HG03575 (cell line): ENCODE measurements at regions not wholly inside any gene's neighbourhood (a gene's known extent, or its start where the extent isn't known, plus 50 kb on each side); places are given as distances from the start of the nearest gene placed in this dataset.

Experiments used
- ATAC-seq: cut with Tn5 transposase; IDR thresholded peaks from one replicate; pipeline ENCODE4 v1.9.1; 2021; ENCODE audit not compliant: unreplicated experiment, insufficient number of reproducible peaks, low FRiP score; ENCODE audit errors: extremely low read depth

DNA sequence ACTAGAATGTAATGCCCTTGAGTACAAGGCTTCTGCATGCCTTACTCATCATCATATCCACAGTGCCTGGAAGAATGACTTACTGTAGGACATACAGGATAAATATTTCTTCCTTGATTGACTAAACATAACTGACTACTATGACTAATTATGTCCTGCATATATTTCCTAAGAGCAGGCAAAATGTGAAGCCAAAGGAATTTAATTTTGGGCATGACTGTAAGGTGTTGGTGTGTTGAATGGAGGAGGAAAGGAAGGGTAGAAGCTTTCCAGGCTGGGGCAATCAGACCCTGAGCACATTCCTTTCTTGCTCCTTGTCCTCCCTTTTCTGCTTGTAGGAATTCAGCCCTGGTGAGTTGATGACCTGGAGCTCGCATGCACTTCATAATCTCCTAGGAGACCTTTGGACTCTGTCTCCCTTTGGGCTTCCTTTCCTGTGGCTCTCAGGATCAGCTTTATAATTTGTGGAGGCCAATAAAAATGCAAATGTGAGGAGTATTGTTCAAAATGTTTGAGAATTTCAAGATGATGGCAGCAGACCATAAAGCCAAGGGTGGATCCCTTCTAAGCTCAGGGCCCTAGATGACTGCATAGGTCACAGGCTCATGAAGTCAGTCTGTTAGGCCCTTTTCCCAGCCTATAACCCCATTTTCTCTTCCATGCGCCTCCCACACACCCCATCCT lies 174.0 kb downstream of the HMHB1 start:
- no peak for ATAC-seq

DNA sequence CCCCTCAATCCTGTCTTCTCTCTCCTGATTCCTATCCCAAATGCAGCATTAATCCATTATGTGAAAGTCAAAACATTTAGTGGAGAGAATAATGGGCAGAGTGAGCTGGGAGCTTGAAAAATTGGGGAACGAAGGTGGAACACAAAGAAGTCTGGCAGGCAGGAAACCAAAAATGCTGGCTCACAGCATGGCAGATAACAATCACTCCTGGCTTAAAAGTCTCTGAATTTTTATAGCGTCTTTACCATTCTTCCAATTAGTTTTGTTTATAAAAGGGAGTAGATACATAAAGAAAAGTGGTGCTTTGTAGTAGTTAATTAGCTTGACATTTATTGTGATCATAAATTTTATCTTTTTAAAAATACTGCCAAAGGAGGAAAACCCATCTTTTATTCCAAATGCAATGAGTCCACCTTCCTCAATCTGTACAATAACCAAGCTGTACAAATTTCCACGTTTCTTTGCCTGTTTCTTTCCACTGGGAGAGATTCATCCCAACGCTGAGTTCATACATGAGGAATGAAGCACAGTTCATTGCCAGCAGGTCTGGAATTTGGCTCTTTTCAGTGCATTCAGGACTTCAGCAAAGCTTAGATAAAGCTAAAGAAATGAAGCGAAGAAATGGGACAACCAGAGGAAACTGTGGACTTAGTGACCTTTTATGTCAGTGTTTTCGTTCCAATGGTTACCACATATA lies 174.7 kb downstream of the HMHB1 start:
- no peak for ATAC-seq

DNA sequence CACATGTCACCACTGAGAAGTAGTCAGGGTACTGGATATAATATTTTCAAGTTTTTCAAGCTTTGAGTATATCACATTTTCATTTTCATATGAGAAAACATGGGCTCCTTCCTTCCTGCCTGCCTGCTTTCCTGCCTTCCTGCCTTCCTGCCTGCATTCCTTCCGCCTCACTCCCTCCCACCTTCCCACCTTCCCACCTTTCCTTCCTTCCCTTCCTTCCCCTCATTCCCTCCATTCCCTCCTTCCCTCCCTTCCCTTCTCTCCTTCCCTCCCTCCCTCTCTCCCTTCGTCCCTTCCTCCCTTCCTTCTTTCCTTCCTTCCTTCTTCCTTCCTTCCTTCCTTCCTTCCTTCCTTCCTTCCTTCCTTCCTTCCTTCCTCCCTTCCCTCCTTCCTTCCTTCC lies 175.3 kb downstream of the HMHB1 start:
- no peak for ATAC-seq

DNA sequence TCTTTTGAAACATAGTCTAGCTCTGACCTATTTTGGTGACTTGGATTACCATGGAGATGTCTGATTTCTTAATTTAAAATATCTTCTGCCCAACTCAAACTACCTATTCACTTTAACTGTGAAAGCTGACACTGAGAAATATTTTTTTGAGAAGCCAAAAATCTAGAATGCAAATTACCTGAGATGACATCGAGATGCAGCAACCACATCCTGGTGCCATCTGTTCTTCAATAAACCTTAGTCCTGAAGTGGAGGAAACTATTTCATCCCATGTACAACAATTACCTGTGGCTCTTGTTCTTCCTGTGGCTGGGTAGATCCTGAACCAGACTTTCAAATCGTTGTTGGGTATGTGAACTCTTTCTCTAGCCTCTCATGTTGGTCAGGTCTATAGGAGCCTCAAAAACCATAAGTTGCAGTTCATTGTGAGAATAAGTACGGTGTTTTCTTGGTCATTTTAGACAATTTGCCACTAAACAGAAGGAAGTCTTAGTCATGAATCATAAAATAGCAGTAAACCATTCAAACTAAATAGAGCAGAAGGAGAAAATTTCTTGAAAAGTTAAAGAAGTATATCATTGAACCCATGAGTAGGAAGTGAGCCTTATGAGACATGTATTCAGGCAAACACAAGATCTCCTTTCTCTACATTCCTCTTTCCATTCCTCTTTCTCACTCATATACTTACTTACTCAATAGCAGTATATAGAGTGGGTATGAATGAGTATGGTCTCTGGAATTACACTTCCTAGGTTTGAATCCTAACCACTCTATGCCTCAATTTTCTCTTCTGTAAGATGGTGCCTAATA lies 176.0 kb downstream of the HMHB1 start:
- no peak for ATAC-seq

DNA sequence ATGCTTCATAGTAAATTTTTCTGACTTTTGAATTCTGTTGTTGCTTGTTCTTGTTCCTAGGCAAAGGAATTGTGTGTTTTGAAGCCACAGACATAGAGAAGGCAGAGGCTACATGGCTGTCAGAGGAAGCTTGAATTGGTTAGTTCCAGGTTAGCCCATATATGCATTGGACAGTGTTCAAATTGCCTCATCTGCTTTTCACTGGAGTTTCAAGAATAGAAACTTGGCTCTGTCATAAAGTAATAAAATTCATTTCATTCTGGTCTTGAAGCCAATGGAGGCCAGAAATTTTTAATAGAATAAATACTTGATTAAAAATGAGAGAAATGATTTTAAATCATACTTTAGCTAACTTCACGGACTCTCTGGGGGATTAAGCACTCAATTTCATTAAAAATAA lies 178.0 kb downstream of the YIPF5 start:
- no peak for ATAC-seq

DNA sequence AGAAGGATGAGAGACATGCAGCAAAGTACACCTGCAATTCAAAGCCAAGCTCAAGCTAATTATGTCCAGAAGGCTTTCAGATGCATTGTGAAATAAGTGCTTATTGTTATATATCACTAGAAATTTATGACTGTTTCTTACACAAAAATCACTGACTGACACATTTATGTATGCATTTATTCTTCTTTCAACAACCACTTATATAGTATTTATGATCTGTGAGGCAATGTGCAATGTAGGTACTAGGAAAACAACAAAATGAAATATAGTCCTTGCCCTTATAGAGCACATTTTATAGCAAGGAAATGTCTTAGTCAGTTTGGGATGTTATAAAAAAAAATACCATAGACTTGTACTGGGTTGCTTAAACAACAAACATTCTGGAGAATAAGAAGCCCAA lies 167.6 kb downstream of the YIPF5 start:
- ATAC-seq = no peak

DNA sequence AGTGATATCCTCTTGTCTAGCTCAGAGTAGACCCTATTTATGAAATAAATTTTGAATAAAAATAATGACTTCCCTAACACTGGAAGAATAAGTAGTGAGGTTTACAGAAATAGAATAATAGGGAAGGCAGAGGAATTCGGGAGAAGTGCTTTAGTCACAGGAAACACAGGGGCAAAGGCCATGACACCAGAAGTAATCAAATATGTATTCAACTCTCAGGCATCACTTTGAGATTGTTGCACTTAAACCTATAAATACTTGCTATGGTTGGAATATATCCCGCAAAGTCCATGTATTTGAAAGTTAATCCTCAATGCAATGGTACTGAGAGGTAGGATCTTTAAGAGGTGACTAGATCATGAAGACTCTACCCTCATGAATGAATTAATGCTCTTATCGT lies 166.8 kb downstream of the YIPF5 start:
- ATAC-seq = no peak

DNA sequence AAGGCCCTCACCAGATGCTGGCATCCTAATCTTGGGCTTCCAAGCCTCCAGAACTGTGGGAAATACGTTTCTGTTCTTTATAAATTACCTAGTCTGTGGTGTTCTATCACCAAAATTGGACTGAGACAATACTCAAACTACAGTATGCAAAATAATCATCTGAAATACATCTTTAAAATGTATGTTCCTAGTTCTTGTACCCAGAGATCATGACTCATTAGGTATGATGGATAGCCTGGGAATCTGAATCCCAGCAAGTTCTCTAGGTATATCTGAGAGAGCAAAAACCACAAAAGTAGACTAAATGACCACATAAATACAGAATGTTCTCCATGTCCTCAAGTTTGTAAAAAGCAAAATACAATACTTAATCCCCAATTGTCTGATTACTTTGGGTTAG lies 166.3 kb downstream of the YIPF5 start:
- ATAC-seq = no peak

DNA sequence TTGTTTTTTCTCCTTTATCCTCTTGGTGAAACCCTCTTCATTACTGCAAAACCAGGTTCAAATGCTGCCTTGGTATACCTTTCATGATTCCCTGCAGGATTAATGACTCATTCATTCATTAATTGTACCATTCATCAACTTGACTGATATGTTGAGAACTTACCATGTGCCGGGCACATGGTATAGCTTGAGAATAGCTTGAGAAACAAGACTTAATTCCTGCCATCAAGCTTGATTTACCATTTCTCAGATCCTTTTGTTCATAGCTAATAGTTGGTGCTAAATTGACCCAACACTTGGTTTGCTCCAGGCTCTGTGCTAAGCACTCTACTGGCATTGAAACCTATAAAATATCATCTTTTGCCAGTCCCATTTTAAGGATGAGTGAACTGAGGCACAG lies 165.7 kb downstream of the YIPF5 start:
- ATAC-seq = no peak

DNA sequence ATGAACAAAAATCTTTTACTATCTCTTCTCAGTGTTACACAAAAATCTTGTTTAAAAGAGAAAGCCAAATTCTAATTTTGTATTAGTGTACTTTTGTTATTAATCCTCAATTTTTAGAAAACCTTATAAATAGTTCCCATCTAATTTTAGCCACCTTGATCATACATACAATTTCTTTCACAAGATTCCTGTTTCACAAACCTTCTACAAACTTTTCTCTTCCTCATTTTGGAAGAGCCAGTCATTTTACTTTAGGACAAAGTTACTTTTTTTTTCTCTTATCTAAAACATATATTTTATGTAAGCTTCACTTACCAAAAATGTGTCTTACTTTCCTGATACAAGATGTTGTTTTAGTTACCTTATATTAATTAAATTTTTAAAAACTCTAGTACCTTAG lies 161.3 kb downstream of the YIPF5 start:
- ATAC-seq = no peak

DNA sequence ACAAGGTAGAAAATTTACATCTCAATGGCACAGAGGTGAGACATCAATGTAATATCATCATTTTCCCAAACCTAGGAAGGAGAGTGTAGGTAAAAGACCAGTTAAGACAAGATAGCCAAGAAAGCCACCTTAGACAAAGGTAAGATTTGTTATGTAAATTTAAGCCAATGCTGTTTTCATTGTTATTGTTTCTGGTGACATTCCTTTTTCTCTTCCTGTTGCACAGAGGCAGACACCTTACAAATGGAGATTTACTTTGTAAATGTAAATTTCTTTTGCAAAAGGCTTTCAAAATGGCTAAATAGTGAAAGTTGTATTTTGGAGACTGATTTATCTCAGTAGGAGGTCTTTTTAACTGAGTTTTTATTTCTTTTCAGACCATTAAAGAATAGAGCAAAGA lies 159.1 kb downstream of the YIPF5 start:
- ATAC-seq = no peak

DNA sequence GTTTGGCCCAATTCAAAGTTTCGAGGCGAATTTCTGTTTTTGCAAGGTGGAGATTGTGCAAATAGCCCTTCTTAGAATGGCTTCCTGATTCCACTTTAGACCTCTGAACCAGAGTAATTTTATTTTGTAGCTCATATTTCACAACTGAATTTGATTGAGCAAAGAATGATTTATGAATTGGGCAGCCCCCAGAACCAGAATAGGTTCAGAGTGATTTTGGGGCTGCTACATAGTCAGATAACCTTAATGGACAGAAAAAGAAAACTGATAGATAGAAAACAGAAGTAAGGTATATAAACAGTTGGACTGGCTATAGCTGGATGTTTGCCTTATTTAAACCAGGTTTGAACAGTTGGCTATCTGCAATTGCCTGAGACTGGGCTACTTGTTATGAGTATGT lies 156.6 kb downstream of the YIPF5 start:
- no peak for ATAC-seq

DNA sequence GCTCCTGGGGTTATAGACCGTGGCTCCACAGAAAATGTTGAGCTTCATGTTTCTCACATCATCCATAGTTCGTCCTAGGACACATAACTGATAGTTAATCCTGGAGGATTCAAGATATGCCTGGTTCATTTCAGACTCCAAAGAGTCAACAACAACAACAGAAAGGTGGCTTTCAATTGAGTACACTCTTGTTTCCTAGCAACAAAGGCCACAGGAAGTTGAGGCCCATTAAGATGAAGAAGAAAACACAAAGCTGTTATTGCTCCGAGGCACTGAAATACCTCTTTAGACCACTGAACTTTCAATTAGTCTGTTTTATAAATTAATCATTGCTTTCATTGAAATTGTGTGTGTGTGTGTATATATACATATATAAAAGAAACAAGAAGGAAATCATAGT lies 154.5 kb downstream of the YIPF5 start:
- ATAC-seq = no peak

DNA sequence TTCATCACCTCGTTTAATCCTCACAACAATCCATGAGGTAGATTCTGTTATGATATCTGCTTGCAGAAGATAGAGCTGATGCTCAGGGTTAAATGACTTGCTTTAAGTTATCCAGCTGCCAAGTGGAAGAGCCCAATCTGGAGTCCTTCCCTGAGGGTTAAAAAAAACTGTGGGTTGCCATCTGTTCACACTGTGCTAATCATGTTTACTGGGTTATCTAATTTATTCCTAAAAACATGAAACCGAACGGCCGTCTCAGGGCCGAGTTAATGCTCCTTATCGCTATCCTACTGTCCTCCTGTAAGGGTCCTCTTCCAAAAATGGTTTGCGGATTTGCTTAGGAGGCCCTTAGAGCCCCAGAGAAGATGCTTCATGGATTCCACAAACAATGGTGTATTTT lies 153.3 kb downstream of the YIPF5 start:
- no peak for ATAC-seq

DNA sequence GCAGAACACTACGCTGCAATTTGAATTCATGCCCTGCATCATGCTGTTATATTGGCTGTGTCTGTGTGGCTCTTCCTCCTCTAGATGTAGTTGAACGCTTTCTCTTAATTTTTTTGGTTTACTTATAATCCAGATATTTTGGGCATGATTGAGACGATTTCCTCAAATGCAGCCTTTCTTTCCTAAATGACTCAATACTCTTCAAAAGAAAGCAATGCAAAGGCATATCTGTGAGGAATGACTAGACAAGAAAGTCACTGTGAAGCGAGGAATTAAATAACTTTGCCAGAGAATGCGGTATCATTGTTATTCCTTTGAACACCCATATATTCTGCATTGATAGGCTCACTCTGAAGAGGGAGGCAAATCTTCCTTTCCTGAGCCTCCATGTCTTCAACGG lies 152.8 kb downstream of the YIPF5 start:
- ATAC-seq = no peak

DNA sequence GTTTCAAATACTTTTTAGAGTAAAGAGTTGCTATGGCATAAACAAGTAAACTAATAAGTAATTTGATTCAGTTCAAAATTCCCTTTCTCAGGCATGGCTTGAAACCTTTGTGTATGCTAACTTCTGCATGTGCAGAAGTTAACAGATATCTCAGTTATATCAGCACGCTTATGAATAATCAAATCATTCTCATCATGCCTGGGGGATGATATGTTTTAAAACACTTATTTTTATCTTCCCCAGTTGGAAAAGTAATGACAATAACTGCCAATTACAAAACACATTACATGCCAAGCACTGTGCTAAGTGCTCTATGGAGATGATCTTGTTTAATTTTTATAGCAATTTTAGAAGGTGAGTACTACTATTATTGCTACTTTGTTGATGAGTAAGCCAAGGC lies 146.4 kb downstream of the YIPF5 start:
- no peak for ATAC-seq

DNA sequence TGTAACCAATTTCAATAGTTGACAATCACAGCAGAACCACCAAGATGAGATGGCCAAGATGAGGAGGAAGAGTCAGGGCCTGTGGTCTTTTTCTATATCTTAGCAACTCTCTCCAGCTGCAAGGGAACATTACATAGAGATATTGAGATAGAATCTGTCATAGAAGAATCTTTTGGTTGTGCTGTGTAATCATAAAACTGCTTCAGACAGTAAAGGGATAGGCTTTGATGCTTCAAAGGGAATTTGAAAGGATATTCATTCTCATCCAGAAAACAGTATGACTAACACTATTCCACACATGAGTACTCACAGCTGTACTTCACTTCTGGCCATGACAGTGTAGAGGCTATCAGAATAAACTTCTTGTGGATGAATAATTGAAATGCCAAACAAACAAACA lies 145.9 kb downstream of the YIPF5 start:
- no peak for ATAC-seq

DNA sequence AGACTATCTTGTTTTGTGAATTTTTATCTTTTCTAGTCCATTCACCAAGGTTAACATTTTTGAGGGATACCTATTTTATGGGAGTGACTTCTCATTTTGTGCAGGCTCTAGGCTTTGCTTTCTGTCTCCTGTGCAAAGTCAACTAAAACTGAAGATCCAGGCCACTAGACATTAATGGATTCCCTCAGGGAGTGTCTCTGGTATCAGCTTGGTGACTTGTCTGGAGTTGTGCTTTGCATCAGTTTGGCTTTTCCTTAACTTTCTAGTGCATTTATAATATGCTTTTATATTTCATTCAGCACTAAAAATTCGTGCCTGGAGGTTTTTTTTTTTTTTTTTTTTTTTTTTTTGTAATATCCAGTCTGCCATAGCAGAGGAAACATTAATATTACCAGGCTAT lies 144.2 kb downstream of the YIPF5 start:
- no peak for ATAC-seq

DNA sequence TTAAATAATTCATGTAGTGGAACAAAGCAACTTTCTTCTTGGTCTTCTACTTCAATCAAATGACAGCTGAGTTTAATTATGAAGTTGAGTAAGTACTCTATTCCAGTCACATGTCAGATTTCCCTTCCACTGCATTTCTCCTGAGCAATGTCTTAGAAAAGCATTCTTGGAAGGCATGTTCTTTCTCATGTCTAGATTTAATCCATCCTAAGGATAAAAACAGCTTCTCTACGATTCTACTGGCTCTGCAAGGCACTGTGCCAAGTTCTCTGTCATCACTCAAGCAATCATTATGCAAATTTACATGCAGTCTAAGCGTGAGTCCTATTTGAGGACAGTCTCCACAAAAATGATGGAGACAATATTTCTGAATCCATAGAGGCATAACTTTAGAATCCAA lies 142.4 kb downstream of the YIPF5 start:
- no peak for ATAC-seq

DNA sequence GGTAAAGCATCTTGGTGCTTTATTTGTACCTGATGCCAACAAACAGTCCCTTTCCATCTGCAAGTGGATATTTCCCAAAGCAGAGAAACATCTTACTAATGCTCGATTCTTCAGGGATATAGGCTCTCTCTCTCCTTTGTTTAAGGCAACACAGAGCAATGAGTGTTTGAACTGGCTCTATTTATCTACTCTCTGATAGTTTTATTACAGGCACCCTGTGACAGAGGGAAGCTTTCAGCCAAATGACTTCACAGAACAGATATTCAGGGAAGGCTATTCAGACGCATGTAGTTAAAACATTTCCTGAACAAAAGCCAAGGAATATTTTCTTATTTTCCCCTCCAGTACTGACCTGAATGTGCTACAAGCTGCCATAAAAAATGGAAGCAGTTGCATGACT lies 141.8 kb downstream of the YIPF5 start:
- no peak for ATAC-seq
